SJSA1 (cell line): ENCODE measurements at regions not wholly inside any gene's neighbourhood (a gene's known extent, or its start where the extent isn't known, plus 50 kb on each side); places are given as distances from the start of the nearest gene placed in this dataset.

Experiments
- DNase-seq, 2 experiments: peaks; one replicate each; pipeline ENCODE4 v3.0.0-alpha.2; 2015 to 2020; ENCODE audit warnings: low spot score in 2 of 2, low read depth in 1 of 2
- H3K27ac ChIP-seq: fragments of 250-450 bp; sonication (Bioruptor Pico); 2 replicates; pipeline ENCODE4 v1.5.1; 2020; ENCODE audit warnings: mild to moderate bottlenecking, moderate library complexity
- H3K27me3 ChIP-seq: fragments of 250-450 bp; sonication (Bioruptor Pico); replicated peaks from 2 replicates; pipeline ENCODE4 v1.5.1; 2020; ENCODE audit warnings: mild to moderate bottlenecking, moderate library complexity
- H3K36me3 ChIP-seq: fragments of 250-450 bp; sonication (Bioruptor Pico); 2 replicates; pipeline ENCODE4 v1.5.1; 2020; ENCODE audit warnings: mild to moderate bottlenecking
- H3K4me1 ChIP-seq: fragments of 250-450 bp; sonication (Bioruptor Pico); replicated peaks from 2 replicates; pipeline ENCODE4 v1.6.1; 2021; ENCODE audit warnings: mild to moderate bottlenecking
- H3K4me3 ChIP-seq: fragments of 250-450 bp; sonication (Bioruptor Pico); 2 replicates; pipeline ENCODE4 v1.5.1; 2020; ENCODE audit warnings: mild to moderate bottlenecking
- H3K9me3 ChIP-seq: fragments of 250-450 bp; sonication (Bioruptor Pico); replicated peaks from 2 replicates; pipeline ENCODE4 v1.5.1; 2020; ENCODE audit warnings: mild to moderate bottlenecking

- Histone ChIP-seq H3K27me3 (no peaks in the 10 kb centered on the region), H3K36me3 (no peaks in the 10 kb centered on the region), H3K9me3 (no peaks in the 10 kb centered on the region), H3K4me1 (no peaks in the 10 kb centered on the region), H3K27ac (no peak overlapping the region), H3K4me3 (no peak overlapping the region)
- DNase-seq, result no peak
These were observed 837.3 kb downstream of the IPMK start for GRCh38 chr10:57430376-57430775.

- no peak overlapping the region for H3K4me3 ChIP-seq
- no peak for DNase-seq
- H3K36me3 ChIP-seq, result no peaks in the 10 kb centered on the region
- H3K27me3 ChIP-seq, result no peaks in the 10 kb centered on the region
- no peaks in the 10 kb centered on the region for H3K9me3 ChIP-seq
- no peak overlapping the region for H3K27ac ChIP-seq
- no peaks in the 10 kb centered on the region for H3K4me1 ChIP-seq
These were observed 846.8 kb downstream of the IPMK start for GRCh38 chr10:57420881-57421280.

- Histone ChIP-seq H3K4me1 (no peaks in the 10 kb centered on the region), H3K4me3 (no peak overlapping the region), H3K27ac (no peak overlapping the region), H3K27me3 (no peaks in the 10 kb centered on the region), H3K36me3 (no peaks in the 10 kb centered on the region), H3K9me3 (no peaks in the 10 kb centered on the region)
- no peak for DNase-seq
These were observed 849.2 kb downstream of the IPMK start for GRCh38 chr10:57418476-57418875.

- no peaks in the 10 kb centered on the region for H3K9me3 ChIP-seq
- DNase-seq, result no peak
- H3K4me1 ChIP-seq, result no peaks in the 10 kb centered on the region
- H3K27me3 ChIP-seq, result no peaks in the 10 kb centered on the region
- no peaks in the 10 kb centered on the region for H3K36me3 ChIP-seq
- H3K4me3 ChIP-seq, result no peak overlapping the region
- H3K27ac ChIP-seq, result no peak overlapping the region
These were observed 871.8 kb downstream of the IPMK start for GRCh38 chr10:57395923-57396322.

- no peaks in the 10 kb centered on the region for H3K9me3 ChIP-seq
- H3K27me3 ChIP-seq, result no peaks in the 10 kb centered on the region
- H3K27ac ChIP-seq, result no peak overlapping the region
- no peaks in the 10 kb centered on the region for H3K36me3 ChIP-seq
- no peaks in the 10 kb centered on the region for H3K4me1 ChIP-seq
- H3K4me3 ChIP-seq, result no peak overlapping the region
- no peak for DNase-seq
These were observed 900.3 kb downstream of the IPMK start for GRCh38 chr10:57367412-57367811.

- DNase-seq, result no peak
- no peaks in the 10 kb centered on the region for H3K9me3 ChIP-seq
These were observed 904.9 kb downstream of the IPMK start for GRCh38 chr10:57362811-57363210.

GRCh38 chr10:57353403-57354003 is 914.2 kb downstream of the IPMK start:
- no peak overlapping the region for H3K4me3 ChIP-seq

More at GRCh38 chr10:57362811-57363210, 904.9 kb downstream of the IPMK start:
- no peak overlapping the region for H3K4me3 ChIP-seq
- H3K27ac ChIP-seq, result no peak overlapping the region
- H3K4me1 ChIP-seq, result no peaks in the 10 kb centered on the region
- H3K36me3 ChIP-seq, result no peaks in the 10 kb centered on the region
- H3K27me3 ChIP-seq, result no peaks in the 10 kb centered on the region

GRCh38 chr10:57351076-57351475 is 916.6 kb downstream of the IPMK start:
- Histone ChIP-seq H3K9me3 (no peaks in the 10 kb centered on the region), H3K4me1 (no peaks in the 10 kb centered on the region), H3K36me3 (no peaks in the 10 kb centered on the region), H3K27ac (no peak overlapping the region), H3K27me3 (no peaks in the 10 kb centered on the region), H3K4me3 (no peak overlapping the region)
- no peak for DNase-seq

More at GRCh38 chr10:57353403-57354003, 914.2 kb downstream of the IPMK start:
- no peaks in the 10 kb centered on the region for H3K4me1 ChIP-seq
- H3K27me3 ChIP-seq, result no peaks in the 10 kb centered on the region
- DNase-seq, result no peak
- no peaks in the 10 kb centered on the region for H3K9me3 ChIP-seq
- H3K36me3 ChIP-seq, result no peaks in the 10 kb centered on the region
- no peak overlapping the region for H3K27ac ChIP-seq

GRCh38 chr10:57341294-57341693 is 926.4 kb downstream of the IPMK start:
- no peak for DNase-seq
- Histone ChIP-seq H3K36me3 (no peaks in the 10 kb centered on the region), H3K9me3 (no peaks in the 10 kb centered on the region), H3K4me3 (no peak overlapping the region), H3K4me1 (no peaks in the 10 kb centered on the region), H3K27me3 (no peaks in the 10 kb centered on the region), H3K27ac (no peak overlapping the region)

- H3K4me3 ChIP-seq, result no peak overlapping the region
- H3K36me3 ChIP-seq, result no peaks in the 10 kb centered on the region
- H3K9me3 ChIP-seq, result no peaks in the 10 kb centered on the region
- H3K4me1 ChIP-seq, result no peaks in the 10 kb centered on the region
- no peak overlapping the region for H3K27ac ChIP-seq
- no peaks in the 10 kb centered on the region for H3K27me3 ChIP-seq
- peak in 1 of 2 experiments; percentile 16 for DNase-seq
These were observed 928.7 kb downstream of the IPMK start for GRCh38 chr10:57338823-57339558.

GRCh38 chr10:57336865-57337264 is 930.8 kb downstream of the IPMK start:
- H3K4me1 ChIP-seq, result no peaks in the 10 kb centered on the region
- H3K27me3 ChIP-seq, result no peaks in the 10 kb centered on the region
- DNase-seq, result no peak
- no peaks in the 10 kb centered on the region for H3K36me3 ChIP-seq
- no peak overlapping the region for H3K27ac ChIP-seq
- H3K4me3 ChIP-seq, result no peak overlapping the region
- no peaks in the 10 kb centered on the region for H3K9me3 ChIP-seq

GRCh38 chr10:57336341-57336740 is 931.4 kb downstream of the IPMK start:
- H3K27ac ChIP-seq, result no peak overlapping the region

GRCh38 chr10:57334523-57334922 is 933.2 kb downstream of the IPMK start:
- Histone ChIP-seq H3K36me3 (no peaks in the 10 kb centered on the region), H3K4me1 (no peaks in the 10 kb centered on the region), H3K4me3 (no peak overlapping the region), H3K27ac (no peak overlapping the region), H3K9me3 (no peaks in the 10 kb centered on the region), H3K27me3 (no peaks in the 10 kb centered on the region)
- no peak for DNase-seq

More at GRCh38 chr10:57336341-57336740, 931.4 kb downstream of the IPMK start:
- no peaks in the 10 kb centered on the region for H3K36me3 ChIP-seq
- H3K27me3 ChIP-seq, result no peaks in the 10 kb centered on the region
- H3K4me3 ChIP-seq, result no peak overlapping the region
- H3K4me1 ChIP-seq, result no peaks in the 10 kb centered on the region
- H3K9me3 ChIP-seq, result no peaks in the 10 kb centered on the region
- no peak for DNase-seq

- Histone ChIP-seq H3K27ac (no peak overlapping the region), H3K27me3 (no peaks in the 10 kb centered on the region), H3K9me3 (no peaks in the 10 kb centered on the region), H3K4me1 (no peaks in the 10 kb centered on the region), H3K4me3 (no peak overlapping the region), H3K36me3 (no peaks in the 10 kb centered on the region)
- no peak for DNase-seq
These were observed 933.8 kb downstream of the IPMK start for GRCh38 chr10:57333880-57334279.
